GM12873 (cell line): ENCODE measurements at regions not wholly inside any gene's neighbourhood (a gene's known extent, or its start where the extent isn't known, plus 50 kb on each side); places are given as distances from the start of the nearest gene placed in this dataset.

ENCODE experiments used
- CTCF ChIP-seq: IDR thresholded peaks from 2 replicates; pipeline ENCODE4 v1.5.1; 2012; ENCODE audit warnings: low read depth, mild to moderate bottlenecking, moderate library complexity, low read length, control low read depth; ENCODE audit not compliant: insufficient read depth; ENCODE audit errors: missing control alignments

GRCh38 chr1:109816975-109817535 lies 53.3 kb upstream of the EPS8L3 start:
- no peak for TF ChIP-seq CTCF

- no peak for TF ChIP-seq CTCF
These were observed 52.6 kb upstream of the EPS8L3 start for GRCh38 chr1:109816175-109816811.

GRCh38 chr1:109815809-109816174 lies 52.1 kb upstream of the EPS8L3 start:
- TF ChIP-seq CTCF, result peak; percentile 21

- no peak for TF ChIP-seq CTCF
These were observed 51.5 kb upstream of the EPS8L3 start for GRCh38 chr1:109814993-109815786.

- no peak for TF ChIP-seq CTCF
These were observed 50.5 kb upstream of the EPS8L3 start for GRCh38 chr1:109814223-109814622.
